Sigmoid colon (tissue), 6 donors: ENCODE measurements at regions not wholly inside any gene's neighbourhood (a gene's known extent, or its start where the extent isn't known, plus 50 kb on each side); places are given as distances from the start of the nearest gene placed in this dataset.

Experiments used
- DNase-seq: peaks from one replicate; pipeline ENCODE4 v3.0.0-alpha.2; 2019
- H3K27ac ChIP-seq, 4 donors: fragments of 200-600 bp; sonication (generic); one replicate each; pipeline ENCODE4 v1.5.1; 2016 to 2019; ENCODE audit warnings: mild to moderate bottlenecking in 1 of 4
- H3K27me3 ChIP-seq, 3 donors: fragments of 200-600 bp; sonication (generic); one replicate each; pipeline ENCODE4 v1.5.1; 2019; ENCODE audit warnings: mild to moderate bottlenecking in 1 of 3
- H3K36me3 ChIP-seq, 4 donors: fragments of 200-600 bp; sonication (generic); one replicate each; pipeline ENCODE4 v1.5.1; 2016 to 2019
- H3K4me1 ChIP-seq, 4 donors: fragments of 200-600 bp; sonication (generic); one replicate each; pipeline ENCODE4 v1.5.1; 2017 to 2019
- H3K4me3 ChIP-seq, 4 donors: fragments of 200-600 bp; sonication (generic); one replicate each; pipeline ENCODE4 v1.5.1; 2017 to 2019; ENCODE audit warnings: mild to moderate bottlenecking in 2 of 4, moderate library complexity in 1 of 4
- H3K9me3 ChIP-seq, 4 donors: fragments of 200-600 bp in 3 of 4; sonication (generic) in 3 of 4; one replicate each; pipeline versions ENCODE4 v1.5.1 to v1.6.1; 2013 to 2019
- EP300 ChIP-seq, 4 donors: sonication (generic); formaldehyde crosslinking; IDR thresholded peaks; one replicate each; pipeline ENCODE4 v1.6.1; 2017; ENCODE audit warnings: antibody characterized with exemption in 4 of 4
- POLR2A ChIP-seq, 2 donors: fragments of 450-650 bp; IDR thresholded peaks; one replicate each; pipeline ENCODE4 v1.6.1; 2016; ENCODE audit warnings: antibody characterized with exemption in 2 of 2, mild to moderate bottlenecking in 2 of 2, moderate library complexity in 2 of 2
- POLR2AphosphoS5 ChIP-seq, 4 donors: sonication (generic); formaldehyde crosslinking; IDR thresholded peaks; one replicate each; pipeline ENCODE4 v1.6.1; 2017; ENCODE audit warnings: antibody characterized with exemption in 4 of 4
- WGBS, 2 donors: extraction: QIAGEN DNeasy Blood & Tissue Kit; methylation state at CpG; one replicate each; pipeline ENCODE4 v1.1.7; 2013; 5-methylcytosine and 5-hydroxymethylcytosine counted together
- intact Hi-C: fragments of 100-400 bp; cut with DNase I; formaldehyde crosslinking; loops from one replicate; pipeline ENCODE4 v1.15.1; 2023
- TF ChIP-seq, protein P1 (sequence below), 4 experiments: fragments of 450-650 bp in 3 of 4; fragments of 200-600 bp in 1 of 4; IDR thresholded peaks; one replicate each; pipeline ENCODE4 v1.5.1; 2016 to 2019; ENCODE audit warnings: antibody characterized with exemption in 4 of 4, mild to moderate bottlenecking in 3 of 4, moderate library complexity in 2 of 4
- donor health status: healthy with polysubstance abuse.
- donor health status: healthy.

DNA sequence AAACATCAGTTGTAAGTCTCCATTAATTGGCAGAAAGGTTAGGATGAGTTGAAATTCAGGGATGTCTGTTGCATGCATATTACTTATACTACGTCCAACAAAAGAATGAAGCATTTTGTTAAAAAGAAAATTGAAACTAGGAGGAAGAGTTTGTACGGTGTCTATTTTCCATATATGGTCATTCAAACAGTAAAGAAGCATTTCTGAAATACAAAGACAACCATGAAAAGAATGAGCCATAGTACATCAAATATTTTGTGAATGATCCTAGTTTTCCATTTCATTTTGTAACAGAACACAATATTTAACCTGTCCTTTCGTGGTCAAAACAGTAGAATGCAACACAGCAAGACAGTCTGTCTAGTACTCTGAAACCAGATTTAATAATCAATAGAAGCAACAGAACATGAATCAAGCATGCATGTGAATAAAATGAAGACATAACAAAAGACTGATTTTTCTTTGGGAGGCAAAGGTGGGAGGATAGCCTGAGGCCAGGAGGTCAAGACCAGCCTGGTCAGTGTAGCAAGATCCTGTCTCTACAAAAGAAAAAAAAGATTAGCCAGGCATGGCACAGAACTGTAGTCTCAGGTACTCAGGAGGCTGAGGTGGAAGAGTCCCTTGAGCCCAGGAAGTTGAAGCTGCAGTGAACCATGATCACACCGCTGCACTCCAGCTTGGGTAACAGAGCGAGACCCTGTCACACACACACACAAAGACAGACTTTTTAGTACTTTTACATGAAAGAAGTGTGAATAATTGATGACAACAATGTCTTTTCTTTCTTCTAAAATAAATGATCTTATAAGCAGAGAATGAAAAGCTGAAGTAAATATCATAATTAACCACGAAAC is 156.0 kb downstream of the LRIG3 start:
- WGBS, 2 donors = 62 to 65% methylated on average over 6 of the region's 6 CpGs
- Histone ChIP-seq H3K27ac (no peak overlapping the region), H3K9me3 (no peaks in the 10 kb centered on the region), H3K4me3 (no peak overlapping the region), H3K4me1 (peaks cover 0 to 23% (median 7%) of the 10 kb centered on the region in 4 donors), H3K27me3 (no peaks in the 10 kb centered on the region), H3K36me3 (no peaks in the 10 kb centered on the region)
- TF ChIP-seq POLR2AphosphoS5 (IDR thresholded peaks at IDR 0.05) (no peak), POLR2A (IDR thresholded peaks at IDR 0.05) (no peak), EP300 (IDR thresholded peaks at IDR 0.05) (no peak)
- TF ChIP-seq, protein P1, sequence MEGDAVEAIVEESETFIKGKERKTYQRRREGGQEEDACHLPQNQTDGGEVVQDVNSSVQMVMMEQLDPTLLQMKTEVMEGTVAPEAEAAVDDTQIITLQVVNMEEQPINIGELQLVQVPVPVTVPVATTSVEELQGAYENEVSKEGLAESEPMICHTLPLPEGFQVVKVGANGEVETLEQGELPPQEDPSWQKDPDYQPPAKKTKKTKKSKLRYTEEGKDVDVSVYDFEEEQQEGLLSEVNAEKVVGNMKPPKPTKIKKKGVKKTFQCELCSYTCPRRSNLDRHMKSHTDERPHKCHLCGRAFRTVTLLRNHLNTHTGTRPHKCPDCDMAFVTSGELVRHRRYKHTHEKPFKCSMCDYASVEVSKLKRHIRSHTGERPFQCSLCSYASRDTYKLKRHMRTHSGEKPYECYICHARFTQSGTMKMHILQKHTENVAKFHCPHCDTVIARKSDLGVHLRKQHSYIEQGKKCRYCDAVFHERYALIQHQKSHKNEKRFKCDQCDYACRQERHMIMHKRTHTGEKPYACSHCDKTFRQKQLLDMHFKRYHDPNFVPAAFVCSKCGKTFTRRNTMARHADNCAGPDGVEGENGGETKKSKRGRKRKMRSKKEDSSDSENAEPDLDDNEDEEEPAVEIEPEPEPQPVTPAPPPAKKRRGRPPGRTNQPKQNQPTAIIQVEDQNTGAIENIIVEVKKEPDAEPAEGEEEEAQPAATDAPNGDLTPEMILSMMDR (IDR thresholded peaks at IDR 0.05) = no peak
- intact Hi-C loops = no loop called here
- no peak for DNase-seq

DNA sequence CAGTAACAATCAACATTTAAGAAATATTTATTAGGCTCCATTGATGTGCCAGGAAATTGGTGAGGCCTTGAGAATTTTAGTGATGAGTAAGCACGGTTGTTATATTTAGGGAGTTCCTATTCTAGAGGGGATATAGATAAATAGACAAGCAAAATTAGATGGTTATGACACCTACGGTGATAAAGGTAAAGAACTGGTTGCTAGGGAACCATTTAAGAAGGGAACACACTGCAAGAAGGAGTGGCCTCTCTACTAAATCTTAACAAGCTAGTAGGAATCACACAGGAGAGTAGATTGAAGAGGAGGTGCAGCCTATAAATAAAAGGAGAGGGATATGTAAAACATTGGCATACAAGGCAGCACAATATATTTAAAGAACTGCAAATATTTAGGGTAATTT is 155.2 kb downstream of the LRIG3 start:
- no peaks in the 10 kb centered on the region for H3K9me3 ChIP-seq
- no peak for DNase-seq
- no peaks in the 10 kb centered on the region for H3K36me3 ChIP-seq
- intact Hi-C loops = no loop called here
- no peaks in the 10 kb centered on the region for H3K27me3 ChIP-seq
- no peak overlapping the region for H3K27ac ChIP-seq
- H3K4me1 ChIP-seq = peaks cover 0 to 23% (median 7%) of the 10 kb centered on the region in 4 donors
- no peak for TF ChIP-seq POLR2A (IDR thresholded peaks at IDR 0.05)
- TF ChIP-seq POLR2AphosphoS5 (IDR thresholded peaks at IDR 0.05) = no peak
- TF ChIP-seq, protein P1 (IDR thresholded peaks at IDR 0.05) = no peak
- TF ChIP-seq EP300 (IDR thresholded peaks at IDR 0.05) = no peak
- 14 to 44% methylated on average over 2 of the region's 2 CpGs for whole genome bisulfite sequencing, 2 donors
- no peak overlapping the region for H3K4me3 ChIP-seq

- no peak overlapping the region for H3K4me3 ChIP-seq
- H3K27ac ChIP-seq = no peak overlapping the region
- no peaks in the 10 kb centered on the region for H3K27me3 ChIP-seq
- H3K4me1 ChIP-seq = peaks cover 0 to 23% (median 7%) of the 10 kb centered on the region in 4 donors
- 16 to 55% methylated on average over 4 of the region's 4 CpGs for WGBS, 2 donors
- H3K36me3 ChIP-seq = no peaks in the 10 kb centered on the region
- H3K9me3 ChIP-seq = no peaks in the 10 kb centered on the region
- intact Hi-C loops = no loop called here
- no peak for DNase-seq
- no peak for TF ChIP-seq POLR2A (IDR thresholded peaks at IDR 0.05)
- TF ChIP-seq POLR2AphosphoS5 (IDR thresholded peaks at IDR 0.05) = no peak
- no peak for TF ChIP-seq EP300 (IDR thresholded peaks at IDR 0.05)
- TF ChIP-seq, protein P1 (IDR thresholded peaks at IDR 0.05) = no peak
Measured at GRCh38 chr12:58765653-58766512, 154.4 kb downstream of the LRIG3 start.

DNA sequence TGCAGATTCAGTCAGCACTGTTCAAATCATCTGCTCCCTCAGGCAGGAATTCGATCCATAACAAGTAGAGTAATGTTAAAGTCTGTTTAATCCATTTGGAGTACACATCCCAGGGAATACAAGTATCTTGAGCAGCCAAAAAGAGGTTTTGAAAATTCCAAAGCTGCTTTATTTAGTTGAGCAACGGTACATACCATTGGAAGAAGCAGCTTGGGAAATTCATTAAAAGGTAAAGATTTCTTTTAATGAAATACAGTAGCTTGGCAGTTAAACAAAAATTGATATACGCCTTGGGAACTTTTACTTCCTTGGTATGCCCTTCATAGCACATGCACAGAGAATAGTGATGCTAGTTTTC is 153.8 kb downstream of the LRIG3 start:
- TF ChIP-seq, protein P1 (IDR thresholded peaks at IDR 0.05) = no peak
- TF ChIP-seq EP300 (IDR thresholded peaks at IDR 0.05) (no peak), POLR2A (IDR thresholded peaks at IDR 0.05) (no peak), POLR2AphosphoS5 (IDR thresholded peaks at IDR 0.05) (no peak)
- peaks cover 0 to 23% (median 7%) of the 10 kb centered on the region in 4 donors for H3K4me1 ChIP-seq
- H3K27me3 ChIP-seq = no peaks in the 10 kb centered on the region
- H3K9me3 ChIP-seq = no peaks in the 10 kb centered on the region
- no peaks in the 10 kb centered on the region for H3K36me3 ChIP-seq
- H3K4me3 ChIP-seq = no peak overlapping the region
- WGBS, 2 donors = 56 to 65% methylated on average over 3 of the region's 3 CpGs
- DNase-seq = no peak
- H3K27ac ChIP-seq = no peak overlapping the region
- intact Hi-C loops = no loop called here
